Testis (tissue), 2 donors: ENCODE measurements at regions not wholly inside any gene's neighbourhood (a gene's known extent, or its start where the extent isn't known, plus 50 kb on each side); places are given as distances from the start of the nearest gene placed in this dataset.

Source experiments
- microRNA-seq, 2 donors: library from miRNA; unstranded; fragments of <30 nt; microRNA quantifications; one replicate each; pipeline ENCODE4, GENCODE V29; 2016; ENCODE audit warnings: borderline number of aligned reads in 2 of 2, borderline replicate concordance in 1 of 2
- small RNA-seq, 2 donors: library from RNA; depleted of rRNA; stranded (forward); fragments of <200 nt; gene quantifications; one replicate each; pipeline ENCODE3, GENCODE V24; 2016

Small RNA genes in the stretch of these regions (microRNA-seq; reads per million reads assigned to microRNA genes)
- gene MIR6724-3 (0 reads per million in 2 donors), gene MIR6724-4 (0 reads per million in 2 donors)

Small RNA genes in the stretch of these regions (small RNA-seq; reads per million reads assigned to genes)
- gene MIR6724-3 (0 reads per million in 2 donors), gene MIR6724-4 (0 reads per million in 2 donors), gene RF01518 (0 reads per million in 2 donors), gene RNA5-8SN2 (0 reads per million in 2 donors)
